ENCODE measurements at regions not wholly inside any gene's neighbourhood (a gene's known extent, or its start where the extent isn't known, plus 50 kb on each side); places are given as distances from the start of the nearest gene placed in this dataset.

DNA sequence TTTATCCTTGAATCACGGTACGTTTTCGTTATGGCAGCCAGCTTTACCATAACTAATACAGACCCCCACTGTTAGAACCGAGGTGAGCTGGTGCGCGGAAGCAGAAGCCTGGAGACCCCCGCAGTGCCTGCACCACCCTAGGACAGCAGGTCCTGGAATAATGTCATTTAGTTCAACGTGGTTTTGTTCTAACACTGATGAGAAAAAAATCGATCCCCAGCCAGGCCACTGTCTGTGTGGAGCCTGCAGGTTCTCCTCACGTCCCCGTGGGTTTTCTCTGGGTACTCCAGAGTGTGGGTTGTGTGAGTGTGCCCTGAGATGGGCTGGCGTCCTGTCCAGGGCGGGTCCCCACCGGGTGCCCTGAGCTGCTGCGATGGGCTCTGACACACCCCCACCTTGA, 69.9 kb upstream of the ST3GAL5 start:
- TF ChIP-seq POLR2AphosphoS5 (IDR thresholded peaks at IDR 0.05; ENCODE audit: low read depth): no peak
- TF ChIP-seq, protein P1, sequence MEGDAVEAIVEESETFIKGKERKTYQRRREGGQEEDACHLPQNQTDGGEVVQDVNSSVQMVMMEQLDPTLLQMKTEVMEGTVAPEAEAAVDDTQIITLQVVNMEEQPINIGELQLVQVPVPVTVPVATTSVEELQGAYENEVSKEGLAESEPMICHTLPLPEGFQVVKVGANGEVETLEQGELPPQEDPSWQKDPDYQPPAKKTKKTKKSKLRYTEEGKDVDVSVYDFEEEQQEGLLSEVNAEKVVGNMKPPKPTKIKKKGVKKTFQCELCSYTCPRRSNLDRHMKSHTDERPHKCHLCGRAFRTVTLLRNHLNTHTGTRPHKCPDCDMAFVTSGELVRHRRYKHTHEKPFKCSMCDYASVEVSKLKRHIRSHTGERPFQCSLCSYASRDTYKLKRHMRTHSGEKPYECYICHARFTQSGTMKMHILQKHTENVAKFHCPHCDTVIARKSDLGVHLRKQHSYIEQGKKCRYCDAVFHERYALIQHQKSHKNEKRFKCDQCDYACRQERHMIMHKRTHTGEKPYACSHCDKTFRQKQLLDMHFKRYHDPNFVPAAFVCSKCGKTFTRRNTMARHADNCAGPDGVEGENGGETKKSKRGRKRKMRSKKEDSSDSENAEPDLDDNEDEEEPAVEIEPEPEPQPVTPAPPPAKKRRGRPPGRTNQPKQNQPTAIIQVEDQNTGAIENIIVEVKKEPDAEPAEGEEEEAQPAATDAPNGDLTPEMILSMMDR (IDR thresholded peaks at IDR 0.05; ENCODE audit: insufficient read depth, low read length): no peak
